Activated CD8-positive, alpha-beta memory T cell treated with anti-CD3 and anti-CD28 coated beads for 24 hours (primary cell): ENCODE measurements at regions not wholly inside any gene's neighbourhood (a gene's known extent, or its start where the extent isn't known, plus 50 kb on each side); places are given as distances from the start of the nearest gene placed in this dataset.

Source experiments
- DNase-seq: peaks from one replicate; pipeline ENCODE4 v3.0.0-alpha.2; 2020

GRCh38 chr5:175282611-175283225 lies 161.3 kb downstream of the DRD1 start:
- DNase-seq: no peak

DNA sequence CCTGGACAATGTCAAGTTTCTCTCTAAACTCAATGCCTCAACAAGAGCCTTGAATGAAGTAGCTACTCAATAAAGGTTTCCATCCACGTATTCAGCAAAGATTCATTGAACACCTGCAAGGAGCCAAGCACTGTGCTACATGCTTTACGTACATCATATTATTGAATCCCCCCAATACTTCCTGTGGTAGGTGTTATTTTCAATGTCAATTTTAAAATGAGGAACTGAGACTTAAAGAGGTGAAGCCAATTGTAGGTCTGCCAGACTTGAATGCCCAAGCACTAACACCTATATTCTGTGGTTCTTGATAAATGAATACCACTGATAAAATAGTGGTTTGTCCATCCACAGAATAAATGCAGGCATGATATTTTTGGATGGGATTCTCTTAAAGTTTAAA lies 162.3 kb downstream of the DRD1 start:
- no peak for DNase-seq

DNA sequence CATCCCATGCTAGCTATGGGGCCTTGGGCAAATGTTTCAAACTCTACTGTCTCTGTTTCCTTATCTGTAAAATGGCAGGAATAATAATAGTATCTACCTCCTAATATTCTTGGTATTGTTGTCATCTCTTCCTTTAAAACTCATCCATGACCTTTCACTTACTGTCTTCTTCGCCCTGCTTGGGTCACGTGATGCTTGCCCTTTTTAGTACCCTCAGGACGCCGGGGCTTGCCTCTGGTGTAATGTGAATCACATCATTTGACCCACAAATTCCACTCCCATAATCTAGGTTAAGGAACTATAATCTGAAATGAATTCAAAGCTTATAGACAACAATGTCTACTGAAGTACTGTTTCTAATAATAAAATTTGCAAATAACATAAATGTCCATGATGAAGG lies 162.7 kb downstream of the DRD1 start:
- no peak for DNase-seq

DNA sequence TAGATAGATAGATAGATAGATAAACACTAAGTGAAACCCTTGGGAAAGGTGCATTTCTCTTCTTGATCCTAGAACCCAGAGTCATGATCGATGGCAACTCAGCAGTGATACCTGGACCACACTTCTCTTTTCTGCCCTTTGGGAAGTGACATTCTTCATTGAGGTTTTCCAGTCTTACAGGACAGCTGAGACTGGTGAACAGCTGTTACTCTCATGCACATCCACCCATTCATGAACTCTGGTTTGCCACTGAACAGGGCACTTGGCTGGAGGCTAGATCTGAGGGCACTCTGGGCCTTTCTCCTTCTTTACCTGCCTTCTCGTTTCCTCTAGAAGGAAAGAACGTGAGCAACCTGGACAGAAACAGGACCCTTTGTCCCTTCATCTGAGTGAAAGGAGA lies 164.5 kb downstream of the DRD1 start:
- DNase-seq: no peak

- no peak for DNase-seq
Measured at GRCh38 chr5:175275748-175276147, 168.2 kb downstream of the DRD1 start.

- DNase-seq: no peak
Measured at GRCh38 chr5:175275097-175275496, 168.9 kb downstream of the DRD1 start.

- no peak for DNase-seq
Measured at GRCh38 chr5:175274171-175274570, 169.8 kb downstream of the DRD1 start.

DNA sequence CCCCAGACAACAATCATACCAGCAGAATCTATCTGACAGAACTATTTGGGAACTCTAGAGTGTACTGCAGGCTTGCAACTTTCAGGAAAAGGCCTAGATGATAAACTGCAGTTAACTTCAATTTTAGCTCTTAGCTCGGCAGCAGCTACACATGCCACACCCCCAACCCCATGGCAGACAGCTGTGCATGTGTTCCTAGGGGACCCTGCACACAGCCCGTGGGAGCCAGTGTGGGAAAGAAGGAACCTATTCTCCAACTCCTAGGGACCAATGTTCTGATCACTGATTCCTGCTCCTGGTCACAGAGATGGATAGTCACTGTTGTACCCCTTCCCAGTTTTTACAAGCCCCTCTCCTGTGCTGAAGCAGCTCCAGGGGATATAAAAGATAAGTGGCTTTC lies 179.6 kb downstream of the DRD1 start:
- DNase-seq: no peak

DNA sequence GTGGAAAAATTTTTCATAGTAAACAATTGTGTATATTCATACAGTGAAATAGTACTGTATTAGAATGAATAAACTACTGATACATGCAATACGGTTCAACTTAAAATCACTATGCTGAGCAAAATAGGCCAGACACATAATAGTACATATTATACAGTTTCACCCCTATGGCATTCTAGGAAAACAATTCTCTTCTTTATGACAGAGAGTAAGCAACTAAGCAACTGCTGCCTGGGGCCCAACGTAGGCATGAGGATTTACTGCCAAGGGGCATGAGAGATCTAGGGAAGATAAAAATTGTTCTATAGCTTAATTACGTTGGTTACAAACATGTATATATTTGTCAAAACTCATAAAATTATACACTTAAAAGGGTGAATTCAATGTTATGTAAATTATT lies 180.2 kb downstream of the DRD1 start:
- no peak for DNase-seq

DNA sequence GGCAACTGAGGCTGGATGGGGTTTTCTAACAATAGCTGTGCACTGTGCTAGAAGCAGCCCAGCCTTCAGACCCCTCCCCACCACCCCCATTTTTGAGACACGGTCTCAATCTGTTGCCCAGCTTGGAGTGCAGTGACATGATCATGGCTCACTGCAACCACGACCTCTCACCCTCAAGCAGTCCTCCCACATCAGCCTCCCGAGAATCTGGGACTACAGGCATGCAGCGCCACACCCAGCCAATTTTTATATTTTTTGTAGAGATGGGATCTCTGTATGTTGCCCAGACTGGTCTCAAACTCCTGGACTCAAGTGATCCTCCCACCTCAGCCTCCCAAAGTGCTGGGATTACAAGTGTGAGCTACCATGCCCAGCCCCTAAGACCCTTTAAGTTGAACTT lies 182.5 kb downstream of the DRD1 start:
- DNase-seq: no peak

DNA sequence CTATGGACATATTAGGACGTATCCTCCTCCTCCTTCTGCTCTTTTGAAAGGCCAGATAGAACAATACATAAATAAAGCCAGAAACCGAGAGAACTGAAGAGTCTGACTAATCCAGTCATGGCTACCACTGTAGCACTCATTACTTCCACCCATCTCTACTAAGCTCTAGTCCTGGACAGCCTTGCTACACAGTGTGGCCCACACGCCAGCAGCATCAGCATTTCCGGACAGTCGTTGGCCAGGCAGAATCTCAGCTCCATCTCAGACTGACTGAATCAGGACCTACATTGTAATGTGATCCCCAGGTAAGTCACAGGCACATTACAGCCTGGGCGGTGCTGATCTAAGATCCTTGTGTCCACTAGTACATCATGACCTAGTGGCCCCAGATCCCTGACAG lies 182.9 kb downstream of the DRD1 start:
- DNase-seq: no peak

DNA sequence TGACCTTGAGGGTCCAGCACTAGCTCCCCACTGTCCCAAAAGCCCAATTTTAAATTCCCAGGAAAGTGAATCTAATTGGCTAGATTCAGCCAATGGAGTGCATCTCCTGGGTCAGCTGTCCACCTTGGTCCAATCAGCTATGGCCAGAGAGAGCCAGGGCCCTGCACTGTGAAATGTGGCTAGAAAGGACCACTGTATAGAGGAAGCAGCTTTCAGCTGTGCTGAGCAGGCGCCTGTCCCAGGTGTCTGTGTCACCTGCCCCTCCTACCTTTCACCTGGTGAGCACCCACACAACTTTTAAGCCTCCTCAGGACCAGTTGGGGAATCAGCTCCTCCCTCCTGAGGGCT lies 186.2 kb downstream of the DRD1 start:
- DNase-seq: no peak

GRCh38 chr5:175257128-175257846 lies 186.7 kb downstream of the DRD1 start:
- DNase-seq: no peak

GRCh38 chr5:175254155-175254554 lies 189.8 kb downstream of the DRD1 start:
- DNase-seq: no peak

- DNase-seq: no peak
Measured at GRCh38 chr5:175253597-175253996, 190.4 kb downstream of the DRD1 start.

- DNase-seq: no peak
Measured at GRCh38 chr5:175252234-175252805, 191.7 kb downstream of the DRD1 start.

DNA sequence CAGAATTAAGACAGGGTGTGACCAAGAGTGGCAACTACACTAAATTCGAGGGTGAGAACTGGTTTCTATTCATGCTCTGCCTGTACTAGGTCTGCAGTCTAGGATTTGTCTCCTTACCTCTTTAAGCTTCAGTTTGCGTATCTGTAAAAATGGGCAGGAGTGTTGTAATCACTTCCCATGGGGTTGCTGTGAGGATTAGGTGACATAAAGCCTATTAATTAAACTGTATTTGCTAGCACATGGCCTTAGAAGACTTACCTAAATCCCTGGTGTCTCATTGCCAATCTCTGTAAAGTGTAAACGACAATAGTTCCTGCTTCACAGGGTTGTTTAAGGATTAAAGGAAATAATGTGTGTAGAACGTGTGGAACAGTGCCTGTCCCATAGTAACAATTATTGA lies 193.6 kb downstream of the DRD1 start:
- no peak for DNase-seq

GRCh38 chr5:175248416-175248905 lies 195.5 kb downstream of the DRD1 start:
- no peak for DNase-seq

GRCh38 chr5:175246889-175247520 lies 197.0 kb downstream of the DRD1 start:
- DNase-seq: no peak

DNA sequence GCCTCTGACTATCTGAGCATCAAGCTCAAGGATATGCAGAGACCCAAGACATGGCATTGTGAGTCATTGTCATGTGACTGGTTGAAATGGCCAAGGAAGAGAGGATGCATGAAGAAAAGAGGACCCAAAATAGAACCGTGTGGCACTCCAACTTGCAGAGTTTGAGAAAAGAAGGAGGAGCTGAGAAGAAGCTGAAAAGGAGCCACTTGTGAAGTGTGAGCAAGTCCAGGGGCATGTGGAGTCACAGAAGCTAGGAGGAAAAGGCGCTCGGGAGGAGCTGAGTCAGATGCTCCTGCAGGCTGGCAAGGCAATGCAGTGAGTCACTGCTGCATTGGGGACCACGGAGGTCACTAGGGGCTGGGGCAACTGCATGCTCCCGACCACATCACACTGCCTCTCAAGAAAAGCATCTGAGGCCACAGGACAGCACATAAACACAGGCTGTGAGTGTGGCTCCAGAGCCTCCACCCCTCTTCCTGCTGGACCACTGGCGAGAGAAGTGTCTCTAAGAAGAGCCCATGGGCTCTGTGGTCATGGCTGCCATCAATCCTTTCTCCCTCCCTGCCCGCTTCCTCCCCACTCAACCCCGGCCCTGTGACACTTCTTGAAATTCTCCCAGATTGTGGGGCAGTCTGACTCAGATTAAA lies 197.6 kb downstream of the DRD1 start:
- no peak for DNase-seq

DNA sequence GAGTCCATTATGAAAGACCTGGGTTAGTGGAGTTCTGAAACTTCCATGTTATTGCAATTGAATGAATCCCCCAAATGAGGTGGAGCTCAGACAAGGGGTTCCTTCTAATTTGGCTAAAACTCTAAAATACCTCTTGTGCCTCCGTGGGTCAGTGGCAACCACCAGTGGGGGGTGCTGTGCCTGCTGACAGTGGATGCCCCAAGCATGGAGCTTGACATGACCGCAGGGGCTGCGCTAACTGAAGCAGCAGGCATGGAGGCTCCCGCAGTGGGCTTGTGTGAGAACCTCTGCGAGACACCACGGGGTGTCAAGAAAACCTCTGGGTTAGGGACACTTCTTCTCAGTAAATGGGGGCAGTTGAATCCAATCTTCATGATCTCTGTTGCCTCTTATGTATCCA lies 200.5 kb downstream of the DRD1 start:
- no peak for DNase-seq

GRCh38 chr5:175242207-175242606 lies 201.8 kb downstream of the DRD1 start:
- DNase-seq: no peak

DNA sequence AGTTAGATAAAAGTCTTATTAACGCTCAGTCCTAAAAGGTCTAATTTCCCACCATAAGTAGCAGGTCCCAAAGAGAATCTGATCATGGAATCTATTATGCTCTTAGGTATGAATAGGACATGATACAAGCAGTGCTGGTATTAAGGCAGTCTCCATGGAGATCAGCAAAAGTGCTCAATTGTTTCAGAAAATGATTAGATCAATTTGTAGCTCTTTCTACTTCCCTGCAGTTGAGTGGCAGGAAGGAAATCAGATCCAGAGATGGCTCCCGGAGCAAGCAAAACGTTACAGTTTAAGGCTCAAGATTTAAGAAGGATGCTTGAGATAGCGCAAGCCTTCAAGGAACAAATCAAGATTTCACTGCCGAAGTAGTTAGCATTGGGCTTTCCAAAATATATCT lies 205.7 kb downstream of the DRD1 start:
- DNase-seq: no peak

DNA sequence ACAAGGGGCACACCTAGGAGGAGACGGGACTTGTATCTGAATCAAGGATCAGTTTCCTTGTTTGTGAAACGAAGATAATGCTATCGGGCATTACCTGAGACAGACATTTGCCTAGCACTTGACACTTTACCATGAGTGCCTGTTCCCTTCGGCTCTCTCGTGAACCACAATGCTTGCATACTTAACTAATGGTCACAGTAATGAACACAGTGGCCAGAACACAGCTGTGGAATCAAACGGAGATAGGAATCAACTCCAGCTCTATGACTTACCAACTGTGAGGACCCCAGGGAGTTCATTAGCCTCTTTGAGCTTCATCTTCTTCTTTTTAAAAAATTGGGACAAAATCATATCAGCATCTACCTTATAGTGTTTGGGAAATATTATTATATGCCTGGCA lies 207.8 kb downstream of the DRD1 start:
- no peak for DNase-seq
